ENCODE measurements at regions not wholly inside any gene's neighbourhood (a gene's known extent, or its start where the extent isn't known, plus 50 kb on each side); places are given as distances from the start of the nearest gene placed in this dataset.

DNA sequence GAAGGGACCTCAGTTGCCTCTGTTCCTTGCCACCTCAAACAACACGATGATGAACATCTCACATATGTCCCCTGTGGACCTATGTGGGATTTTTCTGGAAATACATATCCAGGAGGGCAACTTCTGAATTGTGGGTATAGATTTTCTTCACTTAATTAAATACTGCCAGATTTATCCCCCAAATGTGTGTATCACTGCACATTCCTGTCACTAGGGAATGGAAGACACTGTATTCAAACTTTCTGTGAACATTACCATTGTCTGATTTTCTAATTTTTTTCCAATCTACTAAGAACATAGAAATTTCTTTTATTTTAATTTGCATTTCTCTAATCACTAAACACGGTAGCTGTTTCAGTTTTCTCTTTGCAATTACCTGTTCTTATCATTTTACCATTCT lies 102.0 kb upstream of the MRPS22 start:
- no peak overlapping the region for H3K4me3 ChIP-seq
- no peak overlapping the region for H3K27ac ChIP-seq
- no peaks in the 10 kb centered on the region for H3K9me3 ChIP-seq
- H3K36me3 ChIP-seq: no peaks in the 10 kb centered on the region
- no peaks in the 10 kb centered on the region for H3K27me3 ChIP-seq
- WGBS, 2 donors: 58 to 74% methylated on average over 2 of the region's 2 CpGs
- TF ChIP-seq EP300 (IDR thresholded peaks at IDR 0.05) (no peak), CTCF (IDR thresholded peaks at IDR 0.05) (no peak), POLR2A (IDR thresholded peaks at IDR 0.05) (no peak), POLR2AphosphoS5 (IDR thresholded peaks at IDR 0.05) (no peak)
- intact Hi-C loops (cut with DNase I): no loop called here
- no peak for DNase-seq
- no peaks in the 10 kb centered on the region for H3K4me1 ChIP-seq

- no peak for DNase-seq
- TF ChIP-seq EP300 (IDR thresholded peaks at IDR 0.05): no peak
- no peak for TF ChIP-seq POLR2AphosphoS5 (IDR thresholded peaks at IDR 0.05)
- TF ChIP-seq CTCF (IDR thresholded peaks at IDR 0.05): no peak
- no peaks in the 10 kb centered on the region for H3K4me1 ChIP-seq
- H3K27ac ChIP-seq: no peak overlapping the region
- no peak overlapping the region for H3K4me3 ChIP-seq
- H3K36me3 ChIP-seq: no peaks in the 10 kb centered on the region
- no peaks in the 10 kb centered on the region for H3K27me3 ChIP-seq
- intact Hi-C loops (cut with DNase I): no loop called here
- no peaks in the 10 kb centered on the region for H3K9me3 ChIP-seq
- WGBS, 2 donors: 75 to 81% methylated on average over 4 of the region's 4 CpGs
Measured at GRCh38 chr3:139243710-139244109, 100.1 kb upstream of the MRPS22 start.

- 91 to 92% methylated on average over 4 of the region's 4 CpGs for WGBS, 2 donors
- H3K9me3 ChIP-seq: no peaks in the 10 kb centered on the region
- H3K4me1 ChIP-seq: no peaks in the 10 kb centered on the region
- intact Hi-C loops (cut with DNase I): no loop called here
- H3K27ac ChIP-seq: no peak overlapping the region
- no peak overlapping the region for H3K4me3 ChIP-seq
- peaks cover 0 to 4% (median 0%) of the 10 kb centered on the region in 3 donors for H3K27me3 ChIP-seq
- no peak for DNase-seq
- H3K36me3 ChIP-seq: no peaks in the 10 kb centered on the region
- no peak for TF ChIP-seq POLR2AphosphoS5 (IDR thresholded peaks at IDR 0.05)
Measured at GRCh38 chr3:139248593-139249255, 95.1 kb upstream of the MRPS22 start.

DNA sequence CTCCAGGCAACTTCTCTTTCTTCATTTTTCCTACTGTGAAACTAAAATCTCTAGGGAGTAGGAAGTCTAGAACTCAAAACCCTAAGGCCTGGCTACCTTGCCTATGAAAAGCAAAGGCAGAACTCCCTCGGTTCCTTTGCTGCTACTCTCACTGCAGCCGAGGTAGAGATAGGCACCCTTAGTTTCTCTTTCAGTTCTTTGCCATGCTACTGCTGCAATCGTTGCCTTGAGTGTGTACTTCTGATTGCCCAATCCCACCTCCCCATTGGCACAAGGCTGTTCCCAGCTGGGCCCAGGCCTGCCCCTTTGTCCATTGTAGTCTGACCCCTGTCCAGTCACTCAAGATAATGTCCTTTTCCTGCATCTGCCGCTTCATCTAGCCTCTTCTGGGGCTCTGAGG lies 92.3 kb upstream of the MRPS22 start:
- no peaks in the 10 kb centered on the region for H3K4me1 ChIP-seq
- no peaks in the 10 kb centered on the region for H3K36me3 ChIP-seq
- H3K4me3 ChIP-seq: no peak overlapping the region
- no peak for TF ChIP-seq CTCF (IDR thresholded peaks at IDR 0.05)
- no peak for TF ChIP-seq POLR2AphosphoS5 (IDR thresholded peaks at IDR 0.05)
- no peak for TF ChIP-seq POLR2A (IDR thresholded peaks at IDR 0.05)
- no peak for TF ChIP-seq EP300 (IDR thresholded peaks at IDR 0.05)
- H3K9me3 ChIP-seq: no peaks in the 10 kb centered on the region
- peaks cover 0 to 4% (median 0%) of the 10 kb centered on the region in 3 donors for H3K27me3 ChIP-seq
- 75 to 79% methylated on average over 4 of the region's 4 CpGs for WGBS, 2 donors
- intact Hi-C loops (cut with DNase I): no loop called here
- H3K27ac ChIP-seq: no peak overlapping the region
- DNase-seq: no peak

GRCh38 chr3:139252719-139253118 lies 91.1 kb upstream of the MRPS22 start:
- WGBS, 2 donors: 39 to 73% methylated on average over 7 of the region's 7 CpGs
- peaks cover 0 to 4% (median 0%) of the 10 kb centered on the region in 3 donors for H3K27me3 ChIP-seq

More at GRCh38 chr3:139252719-139253118, 91.1 kb upstream of the MRPS22 start:
- Histone ChIP-seq H3K4me1 (no peaks in the 10 kb centered on the region), H3K9me3 (no peaks in the 10 kb centered on the region), H3K36me3 (no peaks in the 10 kb centered on the region), H3K27ac (no peak overlapping the region), H3K4me3 (no peak overlapping the region)
- no peak for DNase-seq
- TF ChIP-seq POLR2A (IDR thresholded peaks at IDR 0.05): no peak
- TF ChIP-seq EP300 (IDR thresholded peaks at IDR 0.05): no peak
- TF ChIP-seq CTCF (IDR thresholded peaks at IDR 0.05): no peak
- no peak for TF ChIP-seq POLR2AphosphoS5 (IDR thresholded peaks at IDR 0.05)
- intact Hi-C loops (cut with DNase I): no loop called here

Data from sigmoid colon (tissue), 6 donors.